K562 (cell line): ENCODE measurements at regions not wholly inside any gene's neighbourhood (a gene's known extent, or its start where the extent isn't known, plus 50 kb on each side); places are given as distances from the start of the nearest gene placed in this dataset.
A peak's percentile ranks its signal among the peaks of the same experiment; 100 is the strongest.

Experiments used
- BHLHE40 ChIP-seq: IDR thresholded peaks from 2 replicates; pipeline ENCODE4 v1.6.1; 2011; ENCODE audit warnings: low read length, improper control_type of control experiment
- CREBBP ChIP-seq: IDR thresholded peaks from one replicate; pipeline ENCODE4 v1.6.1; 2012; ENCODE audit warnings: low read depth, mild to moderate bottlenecking, control low read depth, inconsistent platforms, low read length
- EP400 ChIP-seq: fragments of 450-650 bp; IDR thresholded peaks from 2 replicates; pipeline ENCODE4 v1.6.1; 2017; ENCODE audit warnings: antibody characterized with exemption, mild to moderate bottlenecking, moderate library complexity
- ERF ChIP-seq: fragments of 450-650 bp; formaldehyde crosslinking; IDR thresholded peaks from 2 replicates; pipeline ENCODE4 v1.4.0; 2020; ENCODE audit warnings: mild to moderate bottlenecking, mixed read lengths
- FIP1L1 ChIP-seq: fragments of 200-400 bp; formaldehyde crosslinking; IDR thresholded peaks from 2 replicates; pipeline ENCODE4 v1.6.1; 2018; ENCODE audit warnings: mild to moderate bottlenecking, low read depth, low read length; ENCODE audit not compliant: poor library complexity, severe bottlenecking
- GTF2A2 ChIP-seq: IDR thresholded peaks from 2 replicates; pipeline ENCODE4 v1.6.1; 2016; ENCODE audit warnings: mild to moderate bottlenecking, missing genetic modification characterization, missing compliant biosample characterization
- MEF2A ChIP-seq: IDR thresholded peaks from 2 replicates; pipeline ENCODE4 v1.6.1; 2011; ENCODE audit warnings: low read depth, mild to moderate bottlenecking, low read length, moderate library complexity; ENCODE audit not compliant: control insufficient read depth
- NBN ChIP-seq: fragments of 450-650 bp; IDR thresholded peaks from 2 replicates; pipeline ENCODE4 v1.6.1; 2016; ENCODE audit warnings: low read depth, mild to moderate bottlenecking
- PCBP2 ChIP-seq: fragments of 200-400 bp; formaldehyde crosslinking; IDR thresholded peaks from 2 replicates; pipeline ENCODE4 v1.6.1; 2018; ENCODE audit warnings: low read length, low read depth, mild to moderate bottlenecking, moderate library complexity; ENCODE audit not compliant: poor library complexity, severe bottlenecking
- POLR2A ChIP-seq: fragments of 450-650 bp; conservative IDR thresholded peaks from 2 replicates; pipeline ENCODE4 v1.6.1; 2016
- PREB ChIP-seq: sonication (generic); formaldehyde crosslinking; IDR thresholded peaks from 2 replicates; pipeline ENCODE4 v1.8.1; 2023; ENCODE audit warnings: mild to moderate bottlenecking, missing genetic modification reagents
- PRMT5 ChIP-seq: sonication (generic); formaldehyde crosslinking; IDR thresholded peaks from 2 replicates; pipeline ENCODE4 v1.5.0; 2020; ENCODE audit warnings: missing genetic modification reagents
- RBBP5 ChIP-seq: fragments of 200-600 bp; sonication (generic); IDR thresholded peaks from 2 replicates; pipeline ENCODE4 v1.6.1; 2012; ENCODE audit warnings: borderline replicate concordance, mild to moderate bottlenecking, low read length, control low read depth, inconsistent platforms; ENCODE audit not compliant: insufficient read depth, poor library complexity, severe bottlenecking
- RBM22 ChIP-seq: fragments of 200-400 bp; formaldehyde crosslinking; IDR thresholded peaks from 2 replicates; pipeline ENCODE4 v1.6.1; 2018; ENCODE audit warnings: low read length, low read depth; ENCODE audit not compliant: poor library complexity, severe bottlenecking
- RUNX1 ChIP-seq: sonication (generic); IDR thresholded peaks from 2 replicates; pipeline ENCODE4 v1.6.1; 2016; ENCODE audit warnings: antibody characterized with exemption, low read depth
- SAFB2 ChIP-seq: fragments of 200-400 bp; formaldehyde crosslinking; IDR thresholded peaks from 2 replicates; pipeline ENCODE4 v1.6.1; 2018; ENCODE audit warnings: borderline replicate concordance, low read length, low read depth, moderate library complexity; ENCODE audit not compliant: severe bottlenecking
- SRSF1 ChIP-seq: fragments of 200-400 bp; formaldehyde crosslinking; IDR thresholded peaks from 2 replicates; pipeline ENCODE4 v1.6.1; 2017; ENCODE audit warnings: mild to moderate bottlenecking, low read depth, low read length, moderate library complexity
- STAG1 ChIP-seq: sonication (generic); formaldehyde crosslinking; IDR thresholded peaks from 2 replicates; pipeline ENCODE4 v1.5.0; 2020; ENCODE audit warnings: missing genetic modification reagents, borderline replicate concordance
- TSHZ1 ChIP-seq: fragments of 250-450 bp; sonication (Bioruptor Pico); IDR thresholded peaks from 2 replicates; pipeline ENCODE4 v1.4.0; 2020; ENCODE audit warnings: mild to moderate bottlenecking, moderate library complexity
- VEZF1 ChIP-seq: fragments of 200-800 bp; sonication (Bioruptor generic); IDR thresholded peaks from 2 replicates; pipeline ENCODE4 v1.6.1; 2017; ENCODE audit warnings: missing genetic modification characterization, missing compliant biosample characterization
- ZKSCAN8 ChIP-seq: fragments of 200-800 bp; sonication (Bioruptor generic); IDR thresholded peaks from 2 replicates; pipeline ENCODE4 v1.6.1; 2016; ENCODE audit warnings: missing genetic modification characterization, missing compliant biosample characterization
- ZNF431 ChIP-seq: sonication (generic); formaldehyde crosslinking; IDR thresholded peaks from 2 replicates; pipeline ENCODE4 v1.8.0; 2022; ENCODE audit warnings: mild to moderate bottlenecking, missing genetic modification reagents
- ZNF586 ChIP-seq: fragments of 450-650 bp; formaldehyde crosslinking; conservative IDR thresholded peaks from 2 replicates; pipeline ENCODE4 v1.4.0; 2020; ENCODE audit warnings: mild to moderate bottlenecking, moderate library complexity
- ZNF699 ChIP-seq: fragments of 250-450 bp; sonication (Bioruptor Pico); IDR thresholded peaks from 2 replicates; pipeline ENCODE4 v1.8.0; 2021; ENCODE audit warnings: mild to moderate bottlenecking, moderate library complexity; ENCODE audit not compliant: insufficient replicate concordance
- ZNF780A ChIP-seq: fragments of 250-450 bp; sonication (Bioruptor Pico); IDR thresholded peaks from 2 replicates; pipeline ENCODE4 v1.5.0; 2021; ENCODE audit warnings: mild to moderate bottlenecking

GRCh38 chr21:24272521-24272938 is 1334.8 kb downstream of the MRPL39 start (continued):
- TF ChIP-seq SAFB2 (no peak), RBBP5 (no peak), CREBBP (no peak), POLR2A (no peak), RBM22 (no peak), ZNF780A (CRISPR knock-in tag) (no peak), ZNF431 (CRISPR knock-in tag) (no peak), TSHZ1 (CRISPR knock-in tag) (peak; percentile 89; the same call in 1 of the 2 replicates), RUNX1 (no peak), PCBP2 (no peak), ZNF699 (CRISPR knock-in tag) (peak; percentile 80), BHLHE40 (peak; percentile 61; the same call in 1 of the 2 replicates), ZNF586 (CRISPR knock-in tag) (peak; percentile 92), STAG1 (CRISPR knock-in tag) (no peak), ZKSCAN8 (CRISPR knock-in tag) (peak; percentile 73; the same call in 1 of the 2 replicates), EP400 (peak; percentile 31; the same call in 1 of the 2 replicates), NBN (no peak), VEZF1 (CRISPR knock-in tag) (peak; percentile 66), MEF2A (no peak), SRSF1 (no peak), PREB (CRISPR knock-in tag) (no peak), FIP1L1 (no peak), ERF (CRISPR knock-in tag) (peak; percentile 97), PRMT5 (CRISPR knock-in tag) (no peak), GTF2A2 (tag) (peak; percentile 85)
